ENCODE measurements at regions not wholly inside any gene's neighbourhood (a gene's known extent, or its start where the extent isn't known, plus 50 kb on each side); places are given as distances from the start of the nearest gene placed in this dataset.

DNA sequence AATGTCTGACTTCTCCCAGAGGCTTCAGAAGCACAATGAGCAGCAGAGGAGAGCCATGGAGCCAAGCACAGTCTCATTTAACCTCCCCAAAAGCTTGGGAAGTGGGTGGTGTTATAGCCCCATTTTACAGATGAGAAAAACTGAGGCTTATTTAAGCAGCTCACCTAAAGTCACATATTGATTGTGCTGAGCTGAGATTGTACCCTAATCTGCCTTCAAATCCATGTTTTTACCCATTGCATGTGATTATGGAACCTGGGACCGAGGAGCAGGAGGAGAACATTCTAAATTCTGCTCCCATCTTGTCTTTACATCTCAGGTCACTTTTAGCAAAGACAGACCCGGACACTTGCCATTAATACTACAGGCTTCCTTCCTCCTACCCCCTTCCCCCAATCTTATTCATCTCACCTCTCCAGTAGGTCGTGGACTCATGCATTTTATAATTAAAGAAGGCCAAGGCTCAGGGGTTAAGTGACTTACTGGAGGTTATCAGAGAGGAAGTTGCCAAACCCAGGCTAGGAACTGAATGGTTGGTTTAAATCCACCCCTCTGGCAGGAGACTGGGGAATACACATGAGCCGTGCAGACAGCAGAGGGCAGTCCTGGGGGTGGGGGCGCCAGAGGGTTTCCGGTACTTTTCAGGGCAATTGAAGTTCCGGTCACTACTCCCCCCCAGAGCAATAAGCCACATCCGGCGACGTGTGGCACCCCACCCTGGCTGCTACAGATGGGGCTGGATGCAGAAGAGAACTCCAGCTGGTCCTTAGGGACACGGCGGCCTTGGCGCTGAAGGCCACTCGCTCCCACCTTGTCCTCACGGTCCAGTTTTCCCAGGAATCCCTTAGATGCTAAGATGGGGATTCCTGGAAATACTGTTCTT lies 51.0 kb upstream of the IL17B start:
- TF ChIP-seq, protein P1, sequence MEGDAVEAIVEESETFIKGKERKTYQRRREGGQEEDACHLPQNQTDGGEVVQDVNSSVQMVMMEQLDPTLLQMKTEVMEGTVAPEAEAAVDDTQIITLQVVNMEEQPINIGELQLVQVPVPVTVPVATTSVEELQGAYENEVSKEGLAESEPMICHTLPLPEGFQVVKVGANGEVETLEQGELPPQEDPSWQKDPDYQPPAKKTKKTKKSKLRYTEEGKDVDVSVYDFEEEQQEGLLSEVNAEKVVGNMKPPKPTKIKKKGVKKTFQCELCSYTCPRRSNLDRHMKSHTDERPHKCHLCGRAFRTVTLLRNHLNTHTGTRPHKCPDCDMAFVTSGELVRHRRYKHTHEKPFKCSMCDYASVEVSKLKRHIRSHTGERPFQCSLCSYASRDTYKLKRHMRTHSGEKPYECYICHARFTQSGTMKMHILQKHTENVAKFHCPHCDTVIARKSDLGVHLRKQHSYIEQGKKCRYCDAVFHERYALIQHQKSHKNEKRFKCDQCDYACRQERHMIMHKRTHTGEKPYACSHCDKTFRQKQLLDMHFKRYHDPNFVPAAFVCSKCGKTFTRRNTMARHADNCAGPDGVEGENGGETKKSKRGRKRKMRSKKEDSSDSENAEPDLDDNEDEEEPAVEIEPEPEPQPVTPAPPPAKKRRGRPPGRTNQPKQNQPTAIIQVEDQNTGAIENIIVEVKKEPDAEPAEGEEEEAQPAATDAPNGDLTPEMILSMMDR (IDR thresholded peaks at IDR 0.05), result no peak
- no peak for TF ChIP-seq POLR2A (IDR thresholded peaks at IDR 0.05)
